A673 (cell line): ENCODE measurements at regions not wholly inside any gene's neighbourhood (a gene's known extent, or its start where the extent isn't known, plus 50 kb on each side); places are given as distances from the start of the nearest gene placed in this dataset.

Experiments
- BruUV-seq: library from RNA; stranded (reverse); fragments of 400-500 nt; replicated peaks from 2 replicates; lab custom pipeline; 2021; lab: Mats Ljungman, UMichigan
- CTCF ChIA-PET: fragments of 300-600 bp; sonication (Branson Sonifier 250); formaldehyde crosslinking; loops from one replicate; lab custom pipeline; 2022; ENCODE audit warnings: antibody characterized with exemption; lab: Charles Lee
- POLR2A ChIA-PET: fragments of 300-600 bp; sonication (Branson Sonifier 250); formaldehyde crosslinking; loops from one replicate; lab custom pipeline; 2022; ENCODE audit warnings: antibody characterized with exemption; ENCODE audit not compliant: low non-redundant PET; lab: Charles Lee
- DNase-seq: peaks from one replicate; pipeline ENCODE4 v3.0.0-alpha.2; 2015; ENCODE audit warnings: low spot score
- H3K27ac ChIP-seq: fragments of 200-600 bp; sonication (generic); 2 replicates; pipeline ENCODE4 v1.5.1; 2016; ENCODE audit warnings: mixed run types, low read depth, mild to moderate bottlenecking, mixed read lengths, antibody characterized with exemption, low read length; ENCODE audit not compliant: poor library complexity, severe bottlenecking
- H3K27me3 ChIP-seq: fragments of 200-600 bp; sonication (generic); replicated peaks from 2 replicates; pipeline ENCODE4 v1.6.1; 2017; ENCODE audit warnings: mixed run types, low read depth, mild to moderate bottlenecking, mixed read lengths, antibody characterized with exemption, low read length; ENCODE audit not compliant: insufficient read depth, poor library complexity
- H3K36me3 ChIP-seq: fragments of 200-600 bp; sonication (generic); 2 replicates; pipeline ENCODE4 v1.6.1; 2016; ENCODE audit warnings: mixed run types, mild to moderate bottlenecking, mixed read lengths, antibody characterized with exemption, low read length; ENCODE audit not compliant: insufficient read depth, poor library complexity, severe bottlenecking
- H3K4me1 ChIP-seq: fragments of 200-600 bp; sonication (generic); 2 replicates; pipeline ENCODE4 v1.6.1; 2017; ENCODE audit warnings: mixed run types, mild to moderate bottlenecking, mixed read lengths, antibody characterized with exemption, low read length; ENCODE audit not compliant: insufficient read depth, poor library complexity, severe bottlenecking
- H3K4me3 ChIP-seq: fragments of 200-600 bp; sonication (generic); 2 replicates; pipeline ENCODE4 v1.5.1; 2016; ENCODE audit warnings: low read depth, mixed run types, mild to moderate bottlenecking, mixed read lengths, low read length; ENCODE audit not compliant: poor library complexity, severe bottlenecking
- H3K9me3 ChIP-seq: fragments of 200-600 bp; sonication (generic); 2 replicates; pipeline ENCODE4 v1.6.1; 2016; ENCODE audit warnings: mixed run types, low read depth, mild to moderate bottlenecking, mixed read lengths, antibody characterized with exemption, low read length; ENCODE audit not compliant: poor library complexity, severe bottlenecking
- CTCF ChIP-seq: fragments of 300-800, 200-600 bp; sonication (generic); conservative IDR thresholded peaks from 2 replicates; pipeline ENCODE4 v1.5.1; 2017; ENCODE audit warnings: low read depth, mild to moderate bottlenecking, antibody characterized with exemption, low read length, moderate library complexity, mixed read lengths
- EZH2 ChIP-seq: fragments of 200-600 bp; sonication (generic); IDR thresholded peaks from 2 replicates; pipeline ENCODE4 v1.6.1; 2017; ENCODE audit warnings: borderline replicate concordance, low read depth, mild to moderate bottlenecking, mixed read lengths, antibody characterized with exemption, low read length; ENCODE audit not compliant: poor library complexity, severe bottlenecking
- intact Hi-C: fragments of 100-400 bp; cut with micrococcal nuclease; formaldehyde crosslinking; loops from one replicate; pipeline ENCODE4 v1.10.0; 2022; ENCODE audit not compliant: unreplicated experiment

DNA sequence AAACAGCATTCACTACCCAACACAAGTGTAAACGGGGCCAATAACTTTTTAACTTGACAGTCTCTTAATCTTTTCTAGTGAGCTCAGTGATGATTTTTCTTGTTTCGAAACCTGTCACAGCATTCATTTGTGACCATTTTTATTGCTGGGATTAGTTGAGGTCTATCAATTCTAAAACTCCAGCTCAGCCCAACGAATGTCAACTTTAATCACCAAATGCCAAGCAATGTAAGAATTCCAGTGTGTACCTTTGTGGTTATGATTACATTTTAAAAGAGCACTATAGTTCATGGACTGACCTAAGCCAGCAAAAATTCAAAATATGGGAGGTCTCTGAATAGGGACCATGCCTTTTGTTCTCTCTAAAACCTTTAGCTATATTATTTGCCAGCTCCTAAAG is 694.3 kb upstream of the SGCG start:
- no peak for DNase-seq
- BruUV-seq: no TSS peak
- Histone ChIP-seq H3K27me3 (no peaks in the 10 kb centered on the region), H3K4me1 (no peaks in the 10 kb centered on the region), H3K9me3 (peaks cover 5% of the 10 kb centered on the region), H3K36me3 (no peaks in the 10 kb centered on the region), H3K27ac (no peak overlapping the region), H3K4me3 (no peak overlapping the region)
- CTCF ChIA-PET: no interaction called here
- intact Hi-C loops: no loop called here
- TF ChIP-seq CTCF (no peak), EZH2 (no peak)
- POLR2A ChIA-PET: no interaction called here

- peaks cover 8% of the 10 kb centered on the region for H3K9me3 ChIP-seq
- H3K4me1 ChIP-seq: no peaks in the 10 kb centered on the region
- H3K27me3 ChIP-seq: no peaks in the 10 kb centered on the region
- H3K36me3 ChIP-seq: no peaks in the 10 kb centered on the region
- H3K27ac ChIP-seq: no peak overlapping the region
- intact Hi-C loops: no loop called here
- TF ChIP-seq CTCF: no peak
- TF ChIP-seq EZH2: no peak
- ChIA-PET POLR2A (no interaction called here), CTCF (no interaction called here)
- no peak for DNase-seq
- no TSS peak for BruUV-seq
- no peak overlapping the region for H3K4me3 ChIP-seq
These were observed 692.8 kb upstream of the SGCG start for GRCh38 chr13:22487932-22488331.

GRCh38 chr13:22489771-22490170 is 691.0 kb upstream of the SGCG start:
- H3K9me3 ChIP-seq: peaks cover 8% of the 10 kb centered on the region
- no peaks in the 10 kb centered on the region for H3K4me1 ChIP-seq
- no TSS peak for BruUV-seq
- intact Hi-C loops: no loop called here
- POLR2A ChIA-PET: no interaction called here
- no peaks in the 10 kb centered on the region for H3K27me3 ChIP-seq
- no peak for DNase-seq
- H3K27ac ChIP-seq: no peak overlapping the region
- no peak overlapping the region for H3K4me3 ChIP-seq
- CTCF ChIA-PET: no interaction called here
- no peaks in the 10 kb centered on the region for H3K36me3 ChIP-seq
- TF ChIP-seq CTCF (no peak), EZH2 (no peak)
